H9 (cell line): ENCODE measurements at regions not wholly inside any gene's neighbourhood (a gene's known extent, or its start where the extent isn't known, plus 50 kb on each side); places are given as distances from the start of the nearest gene placed in this dataset.

Experiments
- DNase-seq: peaks from one replicate; pipeline ENCODE4 v3.0.0-alpha.2; 2017
- H2AFZ ChIP-seq: one replicate; pipeline ENCODE4 v1.6.1; 2013; ENCODE audit warnings: mild to moderate bottlenecking, low read length, control low read depth, moderate library complexity
- H2AK5ac ChIP-seq: 2 replicates; pipeline ENCODE4 v1.6.1; 2013; ENCODE audit warnings: low read length, control low read depth, mixed read lengths; ENCODE audit not compliant: insufficient read length
- H2BK120ac ChIP-seq: one replicate; pipeline ENCODE4 v1.6.1; 2013; ENCODE audit warnings: low read depth, mild to moderate bottlenecking, low read length, control low read depth, inconsistent platforms; ENCODE audit not compliant: poor library complexity, severe bottlenecking
- H2BK12ac ChIP-seq: 2 replicates; pipeline ENCODE4 v1.6.1; 2013; ENCODE audit warnings: low read length, control low read depth, mixed read lengths, low read depth; ENCODE audit not compliant: insufficient read length
- H2BK15ac ChIP-seq: 2 replicates; pipeline ENCODE4 v1.6.1; 2013; ENCODE audit warnings: low read depth, low read length, control low read depth
- H2BK20ac ChIP-seq: one replicate; pipeline ENCODE4 v1.6.1; 2013; ENCODE audit warnings: low read depth, mild to moderate bottlenecking, low read length, control low read depth, inconsistent platforms; ENCODE audit not compliant: poor library complexity, severe bottlenecking
- H2BK5ac ChIP-seq: 2 replicates; pipeline ENCODE4 v1.6.1; 2013; ENCODE audit warnings: low read length, control low read depth, mixed read lengths; ENCODE audit not compliant: insufficient read length
- H3K14ac ChIP-seq: 2 replicates; pipeline ENCODE4 v1.6.1; 2013; ENCODE audit warnings: low read length, control low read depth; ENCODE audit not compliant: insufficient read depth
- H3K18ac ChIP-seq: 2 replicates; pipeline ENCODE4 v1.6.1; 2013; ENCODE audit warnings: low read depth, mild to moderate bottlenecking, mixed read lengths, low read length, control low read depth; ENCODE audit not compliant: insufficient read length
- H3K23ac ChIP-seq: 2 replicates; pipeline ENCODE4 v1.6.1; 2013; ENCODE audit warnings: low read length, control low read depth, mixed read lengths, low read depth; ENCODE audit not compliant: insufficient read length
- H3K23me2 ChIP-seq: 2 replicates; pipeline ENCODE4 v1.6.1; 2013; ENCODE audit warnings: low read depth, mild to moderate bottlenecking, mixed read lengths, low read length, control low read depth; ENCODE audit not compliant: insufficient read length, poor library complexity, severe bottlenecking
- H3K27ac ChIP-seq: 2 replicates; pipeline ENCODE4 v1.5.1; 2013; ENCODE audit warnings: low read length, control low read depth, mixed read lengths, low read depth; ENCODE audit not compliant: insufficient read length
- H3K27me3 ChIP-seq: 2 replicates; pipeline ENCODE4 v1.6.1; 2013; ENCODE audit warnings: low read length, control low read depth, inconsistent platforms; ENCODE audit not compliant: insufficient read depth
- H3K4ac ChIP-seq: 2 replicates; pipeline ENCODE4 v1.6.1; 2013; ENCODE audit warnings: low read depth, mild to moderate bottlenecking, control low read depth, inconsistent platforms, low read length, moderate library complexity
- H3K4me1 ChIP-seq: 2 replicates; pipeline ENCODE4 v1.6.1; 2013; ENCODE audit warnings: low read length, control low read depth, inconsistent platforms; ENCODE audit not compliant: insufficient read depth
- H3K4me2 ChIP-seq: 2 replicates; pipeline ENCODE4 v1.6.1; 2013; ENCODE audit warnings: low read length, control low read depth, mixed read lengths; ENCODE audit not compliant: insufficient read length, insufficient read depth
- H3K56ac ChIP-seq: 2 replicates; pipeline ENCODE4 v1.6.1; 2013; ENCODE audit warnings: low read depth, mild to moderate bottlenecking, mixed read lengths, low read length, control low read depth; ENCODE audit not compliant: insufficient read length
- H3K79me1 ChIP-seq: 2 replicates; pipeline ENCODE4 v1.6.1; 2013; ENCODE audit warnings: low read depth, mild to moderate bottlenecking, moderate library complexity, low read length, control low read depth, inconsistent platforms; ENCODE audit not compliant: insufficient read depth, poor library complexity, severe bottlenecking
- H3K79me2 ChIP-seq: 2 replicates; pipeline ENCODE4 v1.6.1; 2013; ENCODE audit warnings: low read length, control low read depth, inconsistent platforms; ENCODE audit not compliant: insufficient read depth
- H3K9ac ChIP-seq: 2 replicates; pipeline ENCODE4 v1.6.1; 2013; ENCODE audit warnings: low read length, control low read depth, mixed read lengths; ENCODE audit not compliant: insufficient read length; ENCODE audit errors: extremely low read depth
- H3K9me3 ChIP-seq: one replicate; pipeline ENCODE4 v1.6.1; 2013; ENCODE audit warnings: low read depth, low read length, inconsistent platforms; ENCODE audit not compliant: control insufficient read depth
- H3T11ph ChIP-seq: one replicate; pipeline ENCODE4 v1.6.1; 2013; ENCODE audit warnings: mild to moderate bottlenecking, low read length, control low read depth, inconsistent platforms
- H4K20me1 ChIP-seq: one replicate; pipeline ENCODE4 v1.6.1; 2013; ENCODE audit not compliant: control insufficient read depth, insufficient read length, insufficient read depth
- H4K5ac ChIP-seq: 2 replicates; pipeline ENCODE4 v1.6.1; 2013; ENCODE audit warnings: low read depth, mild to moderate bottlenecking, mixed read lengths, low read length, control low read depth; ENCODE audit not compliant: insufficient read length
- H4K8ac ChIP-seq: replicated peaks from 2 replicates; pipeline ENCODE4 v1.6.1; 2013; ENCODE audit warnings: low read length, control low read depth, mixed read lengths, low read depth; ENCODE audit not compliant: insufficient read length
- H4K91ac ChIP-seq: 2 replicates; pipeline ENCODE4 v1.6.1; 2013; ENCODE audit warnings: low read depth, mild to moderate bottlenecking, moderate library complexity, mixed read lengths, low read length, control low read depth; ENCODE audit not compliant: insufficient read length
- H3K27ac Mint-ChIP-seq, 3 experiments: 2 replicates in 2 of 3; 3 replicates in 1 of 3; pipeline ENCODE4 v1.8.0; 2020 to 2021; ENCODE audit warnings: mixed read lengths in 3 of 3, mild to moderate bottlenecking in 1 of 3, moderate library complexity in 1 of 3
- H3K27me3 Mint-ChIP-seq: 2 replicates; pipeline ENCODE4 v1.8.0; 2021; ENCODE audit warnings: low read depth, mild to moderate bottlenecking, moderate library complexity, mixed read lengths
- H3K36me3 Mint-ChIP-seq, 3 experiments: 2 replicates in 2 of 3; 3 replicates in 1 of 3; pipeline ENCODE4 v1.8.0; 2020 to 2021; ENCODE audit warnings: low read depth in 3 of 3, mixed read lengths in 3 of 3; ENCODE audit not compliant: insufficient read depth in 1 of 3
- H3K4me1 Mint-ChIP-seq, 2 experiments: 2 replicates each; pipeline ENCODE4 v1.8.0; 2020; ENCODE audit warnings: mixed read lengths in 2 of 2
- H3K4me3 Mint-ChIP-seq, 2 experiments: 2 replicates in 1 of 2; 3 replicates in 1 of 2; pipeline ENCODE4 v1.8.0; 2020 to 2021; ENCODE audit warnings: mild to moderate bottlenecking in 2 of 2, mixed read lengths in 2 of 2, moderate library complexity in 1 of 2
- H3K9me3 Mint-ChIP-seq, 2 experiments: 2 replicates in 1 of 2; 3 replicates in 1 of 2; pipeline ENCODE4 v1.8.0; 2020; ENCODE audit warnings: mild to moderate bottlenecking in 2 of 2, mixed read lengths in 2 of 2, moderate library complexity in 1 of 2
- CTCF ChIP-seq: fragments of 200-600 bp; sonication (generic); conservative IDR thresholded peaks from 3 replicates; pipeline ENCODE4 v1.8.0; 2021; ENCODE audit warnings: antibody characterized with exemption, mild to moderate bottlenecking

GRCh38 chr6:74273541-74273940, 577.5 kb downstream of the CD109 start:
- Histone ChIP-seq H2BK12ac (no peak overlapping the region), H3K23ac (no peak overlapping the region), H2BK5ac (no peak overlapping the region), H4K5ac (no peak overlapping the region), H3K23me2 (no peaks in the 10 kb centered on the region), H2AFZ (no peak overlapping the region), H3K14ac (no peak overlapping the region), H3K9me3 (no peaks in the 10 kb centered on the region), H3K27me3 (no peaks in the 10 kb centered on the region), H3K79me1 (no peaks in the 10 kb centered on the region), H3K4me1 (no peaks in the 10 kb centered on the region), H3K56ac (no peak overlapping the region), H3K9ac (no peak overlapping the region), H2AK5ac (no peak overlapping the region), H4K91ac (no peak overlapping the region), H3K79me2 (no peaks in the 10 kb centered on the region), H2BK20ac (no peak overlapping the region), H3K18ac (no peak overlapping the region), H3K27ac (no peak overlapping the region), H4K20me1 (no peaks in the 10 kb centered on the region), H3K4ac (no peak overlapping the region), H4K8ac (no peak overlapping the region), H3K4me2 (no peak overlapping the region), H3T11ph (no peak overlapping the region), H2BK120ac (no peak overlapping the region), H2BK15ac (no peak overlapping the region)
- no peak overlapping the region for H3K4me3 Mint-ChIP-seq
- peaks cover 6 to 7% of the 10 kb centered on the region in 2 experiments for H3K4me1 Mint-ChIP-seq
- no peaks in the 10 kb centered on the region for H3K9me3 Mint-ChIP-seq
- H3K36me3 Mint-ChIP-seq: no peaks in the 10 kb centered on the region; a peak in 1 of 7 replicates
- no peak for DNase-seq
- TF ChIP-seq CTCF: no peak
- H3K27ac Mint-ChIP-seq: no peak overlapping the region
- H3K27me3 Mint-ChIP-seq: no peaks in the 10 kb centered on the region
